D721Med (cell line): ENCODE measurements at regions not wholly inside any gene's neighbourhood (a gene's known extent, or its start where the extent isn't known, plus 50 kb on each side); places are given as distances from the start of the nearest gene placed in this dataset.
"Not testable (repeated sequence)": the region's sequence is repeated elsewhere in the genome, so short reads cannot be mapped to it uniquely, and the experiment has no call there.

Experiments used
- DNase-seq: peaks from one replicate; pipeline ENCODE4 v3.0.0; 2011; ENCODE audit warnings: low spot score; ENCODE audit not compliant: insufficient read length
- FAIRE-seq: peaks from 2 replicates; lab custom pipeline; 2011; peaks lifted over from hg19 to GRCh38; lab: Jason Lieb, UNC
- CTCF ChIP-seq: IDR thresholded peaks from 2 replicates; pipeline ENCODE4 v1.5.1; 2012; ENCODE audit warnings: mild to moderate bottlenecking, control low read depth; ENCODE audit not compliant: insufficient read depth; ENCODE audit errors: missing control alignments

- DNase-seq (no peak), FAIRE-seq (no peak)
- no peak for TF ChIP-seq CTCF
Observed at GRCh38 chr2:239832490-239833268, 192.5 kb downstream of the NDUFA10 start.

- TF ChIP-seq CTCF: no peak
- no peak for DNase-seq
- FAIRE-seq: no peak
Observed at GRCh38 chr2:239831861-239832489, 193.2 kb downstream of the NDUFA10 start.

GRCh38 chr2:239831001-239831731 lies 194.0 kb downstream of the NDUFA10 start:
- DNase-seq: no peak
- no peak for TF ChIP-seq CTCF
- no peak for FAIRE-seq

GRCh38 chr2:239830121-239831000 lies 194.8 kb downstream of the NDUFA10 start:
- no peak for TF ChIP-seq CTCF
- no peak for FAIRE-seq
- DNase-seq: no peak

- no peak for FAIRE-seq
Observed at GRCh38 chr2:239829326-239829725, 195.8 kb downstream of the NDUFA10 start.

GRCh38 chr2:239828973-239829275 lies 196.2 kb downstream of the NDUFA10 start:
- DNase-seq, FAIRE-seq: not testable (repeated sequence)

More at GRCh38 chr2:239829326-239829725, 195.8 kb downstream of the NDUFA10 start:
- TF ChIP-seq CTCF: no peak
- DNase-seq: no peak
